ENCODE measurements at regions not wholly inside any gene's neighbourhood (a gene's known extent, or its start where the extent isn't known, plus 50 kb on each side); places are given as distances from the start of the nearest gene placed in this dataset.

- H3K36me3 ChIP-seq (ENCODE audit: insufficient read depth, low read length) = no peaks in the 10 kb centered on the region
- H3K9ac ChIP-seq (ENCODE audit: low read length) = no peak overlapping the region
- no peaks in the 10 kb centered on the region for H3K27me3 ChIP-seq (ENCODE audit: control insufficient read depth in 1 of 2, insufficient read depth in 2 of 2, low read length in 2 of 2)
- no peaks in the 10 kb centered on the region for H3K4me1 ChIP-seq (ENCODE audit: insufficient read depth, low read length)
- no peak overlapping the region for H3K4me3 ChIP-seq (ENCODE audit: low read depth in 1 of 2, low read length in 2 of 2)
- no peaks in the 10 kb centered on the region for H3K9me3 ChIP-seq (ENCODE audit: low read length)
- no peak overlapping the region for H3K27ac ChIP-seq (ENCODE audit: low read depth, low read length)
Measured at GRCh38 chr3:73813692-73814292, 189.1 kb upstream of the PDZRN3 start.

GRCh38 chr3:73813291-73813690 lies 188.6 kb upstream of the PDZRN3 start:
- Histone ChIP-seq H3K9me3 (ENCODE audit: low read length) (no peaks in the 10 kb centered on the region), H3K4me3 (ENCODE audit: low read depth in 1 of 2, low read length in 2 of 2) (no peak overlapping the region), H3K27ac (ENCODE audit: low read depth, low read length) (no peak overlapping the region), H3K4me1 (ENCODE audit: insufficient read depth, low read length) (no peaks in the 10 kb centered on the region), H3K9ac (ENCODE audit: low read length) (no peak overlapping the region), H3K36me3 (ENCODE audit: insufficient read depth, low read length) (no peaks in the 10 kb centered on the region), H3K27me3 (ENCODE audit: control insufficient read depth in 1 of 2, insufficient read depth in 2 of 2, low read length in 2 of 2) (no peaks in the 10 kb centered on the region)

- H3K4me3 ChIP-seq (ENCODE audit: low read depth in 1 of 2, low read length in 2 of 2) = no peak overlapping the region
- H3K9me3 ChIP-seq (ENCODE audit: low read length) = no peaks in the 10 kb centered on the region
- H3K4me1 ChIP-seq (ENCODE audit: insufficient read depth, low read length) = no peaks in the 10 kb centered on the region
- no peaks in the 10 kb centered on the region for H3K27me3 ChIP-seq (ENCODE audit: control insufficient read depth in 1 of 2, insufficient read depth in 2 of 2, low read length in 2 of 2)
- no peak overlapping the region for H3K27ac ChIP-seq (ENCODE audit: low read depth, low read length)
- no peak overlapping the region for H3K9ac ChIP-seq (ENCODE audit: low read length)
- H3K36me3 ChIP-seq (ENCODE audit: insufficient read depth, low read length) = no peaks in the 10 kb centered on the region
Measured at GRCh38 chr3:73812054-73812453, 187.3 kb upstream of the PDZRN3 start.

- no peak overlapping the region for H3K4me3 ChIP-seq (ENCODE audit: low read depth in 1 of 2, low read length in 2 of 2)
- H3K27ac ChIP-seq (ENCODE audit: low read depth, low read length) = no peak overlapping the region
- H3K36me3 ChIP-seq (ENCODE audit: insufficient read depth, low read length) = no peaks in the 10 kb centered on the region
- no peak overlapping the region for H3K9ac ChIP-seq (ENCODE audit: low read length)
- H3K27me3 ChIP-seq (ENCODE audit: control insufficient read depth in 1 of 2, insufficient read depth in 2 of 2, low read length in 2 of 2) = no peaks in the 10 kb centered on the region
- H3K9me3 ChIP-seq (ENCODE audit: low read length) = no peaks in the 10 kb centered on the region
- peaks cover 7% of the 10 kb centered on the region for H3K4me1 ChIP-seq (ENCODE audit: insufficient read depth, low read length)
Measured at GRCh38 chr3:73808862-73809509, 184.2 kb upstream of the PDZRN3 start.

- H3K9me3 ChIP-seq (ENCODE audit: low read length) = no peaks in the 10 kb centered on the region
- H3K4me1 ChIP-seq (ENCODE audit: insufficient read depth, low read length) = peaks cover 7% of the 10 kb centered on the region
- no peaks in the 10 kb centered on the region for H3K27me3 ChIP-seq (ENCODE audit: control insufficient read depth in 1 of 2, insufficient read depth in 2 of 2, low read length in 2 of 2)
- no peak overlapping the region for H3K9ac ChIP-seq (ENCODE audit: low read length)
- no peak overlapping the region for H3K4me3 ChIP-seq (ENCODE audit: low read depth in 1 of 2, low read length in 2 of 2)
- H3K27ac ChIP-seq (ENCODE audit: low read depth, low read length) = no peak overlapping the region
- no peaks in the 10 kb centered on the region for H3K36me3 ChIP-seq (ENCODE audit: insufficient read depth, low read length)
Measured at GRCh38 chr3:73805435-73805834, 180.7 kb upstream of the PDZRN3 start.

GRCh38 chr3:73804204-73804603 lies 179.5 kb upstream of the PDZRN3 start:
- H3K27me3 ChIP-seq (ENCODE audit: control insufficient read depth in 1 of 2, insufficient read depth in 2 of 2, low read length in 2 of 2) = no peaks in the 10 kb centered on the region
- no peak overlapping the region for H3K27ac ChIP-seq (ENCODE audit: low read depth, low read length)
- no peaks in the 10 kb centered on the region for H3K9me3 ChIP-seq (ENCODE audit: low read length)
- peaks cover 7% of the 10 kb centered on the region for H3K4me1 ChIP-seq (ENCODE audit: insufficient read depth, low read length)
- no peak overlapping the region for H3K9ac ChIP-seq (ENCODE audit: low read length)
- H3K36me3 ChIP-seq (ENCODE audit: insufficient read depth, low read length) = no peaks in the 10 kb centered on the region
- no peak overlapping the region for H3K4me3 ChIP-seq (ENCODE audit: low read depth in 1 of 2, low read length in 2 of 2)

- H3K9ac ChIP-seq (ENCODE audit: low read length) = no peak overlapping the region
- H3K4me3 ChIP-seq (ENCODE audit: low read depth in 1 of 2, low read length in 2 of 2) = no peak overlapping the region
- H3K36me3 ChIP-seq (ENCODE audit: insufficient read depth, low read length) = no peaks in the 10 kb centered on the region
- peaks cover 7% of the 10 kb centered on the region for H3K4me1 ChIP-seq (ENCODE audit: insufficient read depth, low read length)
- no peak overlapping the region for H3K27ac ChIP-seq (ENCODE audit: low read depth, low read length)
- H3K9me3 ChIP-seq (ENCODE audit: low read length) = no peaks in the 10 kb centered on the region
- H3K27me3 ChIP-seq (ENCODE audit: control insufficient read depth in 1 of 2, insufficient read depth in 2 of 2, low read length in 2 of 2) = no peaks in the 10 kb centered on the region
Measured at GRCh38 chr3:73801444-73801843, 176.7 kb upstream of the PDZRN3 start.

- H3K9me3 ChIP-seq (ENCODE audit: low read length) = no peaks in the 10 kb centered on the region
- H3K9ac ChIP-seq (ENCODE audit: low read length) = no peak overlapping the region
- no peaks in the 10 kb centered on the region for H3K27me3 ChIP-seq (ENCODE audit: control insufficient read depth in 1 of 2, insufficient read depth in 2 of 2, low read length in 2 of 2)
- H3K4me3 ChIP-seq (ENCODE audit: low read depth in 1 of 2, low read length in 2 of 2) = no peak overlapping the region
- no peak overlapping the region for H3K27ac ChIP-seq (ENCODE audit: low read depth, low read length)
- no peaks in the 10 kb centered on the region for H3K4me1 ChIP-seq (ENCODE audit: insufficient read depth, low read length)
- no peaks in the 10 kb centered on the region for H3K36me3 ChIP-seq (ENCODE audit: insufficient read depth, low read length)
Measured at GRCh38 chr3:73797311-73797710, 172.6 kb upstream of the PDZRN3 start.

- no peak overlapping the region for H3K27ac ChIP-seq (ENCODE audit: low read depth, low read length)
- no peak overlapping the region for H3K9ac ChIP-seq (ENCODE audit: low read length)
- H3K4me3 ChIP-seq (ENCODE audit: low read depth in 1 of 2, low read length in 2 of 2) = no peak overlapping the region
- H3K9me3 ChIP-seq (ENCODE audit: low read length) = no peaks in the 10 kb centered on the region
- H3K36me3 ChIP-seq (ENCODE audit: insufficient read depth, low read length) = no peaks in the 10 kb centered on the region
- H3K4me1 ChIP-seq (ENCODE audit: insufficient read depth, low read length) = no peaks in the 10 kb centered on the region
- H3K27me3 ChIP-seq (ENCODE audit: control insufficient read depth in 1 of 2, insufficient read depth in 2 of 2, low read length in 2 of 2) = no peaks in the 10 kb centered on the region
Measured at GRCh38 chr3:73796382-73796781, 171.6 kb upstream of the PDZRN3 start.

- Histone ChIP-seq H3K4me1 (ENCODE audit: insufficient read depth, low read length) (no peaks in the 10 kb centered on the region), H3K9me3 (ENCODE audit: low read length) (no peaks in the 10 kb centered on the region), H3K27me3 (ENCODE audit: control insufficient read depth in 1 of 2, insufficient read depth in 2 of 2, low read length in 2 of 2) (no peaks in the 10 kb centered on the region), H3K9ac (ENCODE audit: low read length) (no peak overlapping the region), H3K27ac (ENCODE audit: low read depth, low read length) (no peak overlapping the region), H3K36me3 (ENCODE audit: insufficient read depth, low read length) (no peaks in the 10 kb centered on the region), H3K4me3 (ENCODE audit: low read depth in 1 of 2, low read length in 2 of 2) (no peak overlapping the region)
Measured at GRCh38 chr3:73791356-73791755, 166.6 kb upstream of the PDZRN3 start.

- Histone ChIP-seq H3K36me3 (ENCODE audit: insufficient read depth, low read length) (no peaks in the 10 kb centered on the region), H3K9ac (ENCODE audit: low read length) (no peak overlapping the region), H3K27ac (ENCODE audit: low read depth, low read length) (no peak overlapping the region), H3K9me3 (ENCODE audit: low read length) (no peaks in the 10 kb centered on the region), H3K4me3 (ENCODE audit: low read depth in 1 of 2, low read length in 2 of 2) (no peak overlapping the region), H3K4me1 (ENCODE audit: insufficient read depth, low read length) (no peaks in the 10 kb centered on the region), H3K27me3 (ENCODE audit: control insufficient read depth in 1 of 2, insufficient read depth in 2 of 2, low read length in 2 of 2) (no peaks in the 10 kb centered on the region)
Measured at GRCh38 chr3:73789825-73790444, 165.2 kb upstream of the PDZRN3 start.

- Histone ChIP-seq H3K9me3 (ENCODE audit: low read length) (no peaks in the 10 kb centered on the region), H3K9ac (ENCODE audit: low read length) (no peak overlapping the region), H3K36me3 (ENCODE audit: insufficient read depth, low read length) (no peaks in the 10 kb centered on the region), H3K4me1 (ENCODE audit: insufficient read depth, low read length) (peaks cover 6% of the 10 kb centered on the region), H3K4me3 (ENCODE audit: low read depth in 1 of 2, low read length in 2 of 2) (no peak overlapping the region), H3K27ac (ENCODE audit: low read depth, low read length) (no peak overlapping the region), H3K27me3 (ENCODE audit: control insufficient read depth in 1 of 2, insufficient read depth in 2 of 2, low read length in 2 of 2) (no peaks in the 10 kb centered on the region)
Measured at GRCh38 chr3:73787620-73788019, 162.9 kb upstream of the PDZRN3 start.
